Keratinocyte (primary cell): ENCODE measurements at regions not wholly inside any gene's neighbourhood (a gene's known extent, or its start where the extent isn't known, plus 50 kb on each side); places are given as distances from the start of the nearest gene placed in this dataset.

Experiments used
- DNase-seq: peaks from one replicate; pipeline ENCODE4 v3.0.0-alpha.2; 2011; ENCODE audit warnings: low read depth, missing footprints, low spot score
- FAIRE-seq: peaks from 2 replicates; lab custom pipeline; 2011; peaks lifted over from hg19 to GRCh38; lab: Jason Lieb, UNC
- H2AFZ ChIP-seq: 2 replicates; pipeline ENCODE4 v1.6.0; 2012; ENCODE audit warnings: low read length, control low read depth, inconsistent platforms; ENCODE audit not compliant: control insufficient read depth
- H3K27ac ChIP-seq: 2 replicates; pipeline ENCODE4 v1.5.1; 2011; ENCODE audit warnings: low read length; ENCODE audit not compliant: control insufficient read depth, insufficient read depth
- H3K27me3 ChIP-seq: 3 replicates; pipeline ENCODE4 v1.6.0; 2011; ENCODE audit warnings: low read length; ENCODE audit not compliant: control insufficient read depth, insufficient read depth; ENCODE audit errors: extremely low read depth
- H3K36me3 ChIP-seq, 2 experiments: 2 replicates in 1 of 2; 3 replicates in 1 of 2; pipeline ENCODE4 v1.5.1; 2011; ENCODE audit warnings: low read length in 2 of 2, mild to moderate bottlenecking in 1 of 2; ENCODE audit not compliant: control insufficient read depth in 2 of 2, insufficient read depth in 2 of 2; ENCODE audit errors: extremely low read depth in 1 of 2
- H3K4me1 ChIP-seq: 3 replicates; pipeline ENCODE4 v1.5.1; 2011; ENCODE audit warnings: low read length; ENCODE audit not compliant: control insufficient read depth, insufficient read depth; ENCODE audit errors: extremely low read depth
- H3K4me2 ChIP-seq: 3 replicates; pipeline ENCODE4 v1.6.0; 2011; ENCODE audit warnings: low read depth, low read length; ENCODE audit not compliant: control insufficient read depth, insufficient read depth; ENCODE audit errors: extremely low read depth
- H3K4me3 ChIP-seq, 3 experiments: fragments of 200-600 bp in 1 of 3; sonication (generic) in 1 of 3; 2 replicates in 2 of 3; 3 replicates in 1 of 3; pipeline ENCODE4 v1.5.1; 2011 to 2016; ENCODE audit warnings: low read length in 3 of 3, mild to moderate bottlenecking in 3 of 3, control low read depth in 2 of 3, inconsistent platforms in 1 of 3, low read depth in 1 of 3, mixed read lengths in 1 of 3, mixed run types in 1 of 3, moderate library complexity in 1 of 3; ENCODE audit not compliant: control insufficient read depth in 2 of 3, insufficient read depth in 2 of 3; ENCODE audit errors: extremely low read depth in 1 of 3
- H3K79me2 ChIP-seq: 2 replicates; pipeline ENCODE4 v1.6.0; 2012; ENCODE audit warnings: low read length; ENCODE audit not compliant: control insufficient read depth, insufficient read depth
- H3K9ac ChIP-seq: 3 replicates; pipeline ENCODE4 v1.6.0; 2011; ENCODE audit warnings: low read length; ENCODE audit not compliant: control insufficient read depth, insufficient read depth; ENCODE audit errors: extremely low read depth
- H3K9me1 ChIP-seq: 3 replicates; pipeline ENCODE4 v1.6.0; 2011; ENCODE audit warnings: low read length; ENCODE audit not compliant: control insufficient read depth, insufficient read depth; ENCODE audit errors: extremely low read depth
- H3K9me3 ChIP-seq: 2 replicates; pipeline ENCODE4 v1.5.1; 2012; ENCODE audit warnings: low read depth, low read length; ENCODE audit not compliant: control insufficient read depth
- H4K20me1 ChIP-seq: 3 replicates; pipeline ENCODE4 v1.6.0; 2011; ENCODE audit warnings: low read length; ENCODE audit not compliant: control insufficient read depth, insufficient read depth; ENCODE audit errors: extremely low read depth
- CTCF ChIP-seq, 3 experiments: IDR thresholded peaks in 1 of 3; conservative IDR thresholded peaks in 1 of 3; optimal IDR thresholded peaks in 1 of 3; 2 replicates in 2 of 3; 3 replicates in 1 of 3; pipeline versions ENCODE3 to v1.5.1; 2011; ENCODE audit warnings: low read length in 3 of 3, mild to moderate bottlenecking in 3 of 3, moderate library complexity in 2 of 3, control low read depth in 1 of 3, inconsistent platforms in 1 of 3; ENCODE audit not compliant: insufficient read depth in 2 of 3; ENCODE audit errors: extremely low read depth in 1 of 3
- EZH2 ChIP-seq: IDR thresholded peaks from one replicate; pipeline ENCODE4 v1.6.1; 2012; ENCODE audit warnings: inconsistent platforms, mild to moderate bottlenecking, low read length, moderate library complexity
- dilution Hi-C: fragments of 300-500 bp; cut with MboI; formaldehyde crosslinking; loops from one replicate; pipeline ENCODE4 v1.7.0; 2020; ENCODE audit warnings: low sequenced_read_pairs; ENCODE audit not compliant: extremely low pct_ligation_motif_present

DNA sequence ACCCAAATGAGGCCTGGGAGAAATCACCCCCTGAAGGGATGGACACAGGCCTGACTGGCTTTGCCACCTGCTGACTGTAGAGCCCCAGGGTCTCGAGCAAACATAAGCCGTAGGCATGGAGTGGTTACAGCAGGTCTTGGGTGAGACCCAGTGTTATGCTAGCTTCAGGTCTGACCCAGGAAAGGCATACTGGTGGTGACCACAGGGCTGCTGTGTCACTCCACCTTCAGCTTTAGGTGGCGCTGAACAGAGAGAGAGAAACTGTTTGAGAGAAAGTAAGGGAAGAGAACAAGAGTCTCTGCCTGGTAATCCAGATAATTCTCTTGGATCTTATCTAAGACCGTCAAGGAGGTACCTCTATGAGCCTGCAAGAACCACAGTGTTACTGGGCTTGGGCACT is 1544.2 kb upstream of the TMEFF2 start:
- Histone ChIP-seq H3K9ac (no peak overlapping the region), H4K20me1 (no peaks in the 10 kb centered on the region), H3K4me1 (no peaks in the 10 kb centered on the region), H3K4me3 (no peak overlapping the region), H3K79me2 (no peaks in the 10 kb centered on the region), H3K36me3 (no peaks in the 10 kb centered on the region), H3K4me2 (no peak overlapping the region), H2AFZ (no peak overlapping the region), H3K9me1 (no peaks in the 10 kb centered on the region), H3K9me3 (no peaks in the 10 kb centered on the region), H3K27me3 (no peaks in the 10 kb centered on the region), H3K27ac (no peak overlapping the region)
- dilution Hi-C loops = no loop called here
- TF ChIP-seq CTCF (optimal IDR thresholded peaks at IDR 0.05 in 1 of 3, IDR thresholded peaks at IDR 0.05 in 1 of 3, conservative IDR thresholded peaks at IDR 0.05 in 1 of 3; ENCODE audit: extremely low read depth in 1 of 3, insufficient read depth in 2 of 3, low read length in 3 of 3) = no peak
- no peak for TF ChIP-seq EZH2
- DNase-seq = no peak
- FAIRE-seq = no peak

DNA sequence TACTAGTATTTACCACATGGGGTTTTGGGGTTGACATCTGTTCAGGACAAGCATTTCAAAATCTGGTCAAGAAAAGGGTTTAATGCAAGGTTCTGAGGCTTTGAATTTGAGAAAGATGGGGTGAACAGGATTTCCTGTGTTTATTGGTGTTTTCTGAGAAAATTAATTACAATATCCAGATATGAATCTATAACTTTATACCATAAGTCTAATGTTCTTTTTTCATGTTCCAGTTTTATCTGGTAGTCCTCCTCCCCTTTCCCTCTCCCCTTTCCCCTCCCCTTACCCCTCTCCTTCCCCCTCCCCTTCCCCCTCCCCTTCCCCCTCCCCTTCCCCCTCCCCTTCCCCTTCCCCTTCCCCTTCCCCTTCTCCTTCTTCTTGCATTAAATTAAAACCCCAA is 1518.2 kb upstream of the TMEFF2 start:
- Histone ChIP-seq H4K20me1 (no peaks in the 10 kb centered on the region), H3K9me1 (no peaks in the 10 kb centered on the region), H3K4me1 (no peaks in the 10 kb centered on the region), H3K27me3 (no peaks in the 10 kb centered on the region), H3K4me2 (no peak overlapping the region), H3K27ac (no peak overlapping the region), H3K79me2 (no peaks in the 10 kb centered on the region), H2AFZ (no peak overlapping the region), H3K9ac (no peak overlapping the region), H3K36me3 (no peaks in the 10 kb centered on the region), H3K4me3 (no peak overlapping the region), H3K9me3 (no peaks in the 10 kb centered on the region)
- no peak for DNase-seq
- dilution Hi-C loops = no loop called here
- TF ChIP-seq CTCF (optimal IDR thresholded peaks at IDR 0.05 in 1 of 3, IDR thresholded peaks at IDR 0.05 in 1 of 3, conservative IDR thresholded peaks at IDR 0.05 in 1 of 3; ENCODE audit: extremely low read depth in 1 of 3, insufficient read depth in 2 of 3, low read length in 3 of 3) (no peak), EZH2 (no peak)
- FAIRE-seq = no peak
